ENCODE measurements at regions not wholly inside any gene's neighbourhood (a gene's known extent, or its start where the extent isn't known, plus 50 kb on each side); places are given as distances from the start of the nearest gene placed in this dataset.

DNA sequence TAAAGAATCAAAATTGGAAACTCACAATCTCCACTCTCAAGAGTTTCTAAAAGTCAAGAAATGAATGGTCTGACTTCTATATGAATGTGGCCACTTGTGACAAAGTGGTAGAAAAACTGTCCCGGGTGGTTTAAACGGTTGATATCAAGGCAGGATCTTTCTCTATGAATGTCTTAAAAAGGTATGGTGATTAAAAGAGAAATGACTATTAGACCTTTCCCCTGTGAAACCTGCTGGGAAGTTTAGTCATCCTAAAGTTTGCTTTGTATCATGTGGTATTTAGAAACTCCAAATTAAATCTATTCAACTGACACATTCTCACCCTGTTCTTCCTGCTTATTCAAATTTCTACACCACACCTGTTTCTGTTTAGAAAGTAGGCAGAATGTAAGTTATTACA lies 492.5 kb downstream of the XPNPEP1 start:
- H3K4me1 Mint-ChIP-seq = no peaks in the 10 kb centered on the region
- no peaks in the 10 kb centered on the region for H3K27me3 Mint-ChIP-seq
- ChIA-PET CTCF (no interaction called here), POLR2A (no interaction called here)
- DNase-seq = no peak
- H3K27ac Mint-ChIP-seq = no peak overlapping the region
- H3K9me3 Mint-ChIP-seq = no peaks in the 10 kb centered on the region
- no peaks in the 10 kb centered on the region for H3K36me3 Mint-ChIP-seq (ENCODE audit: low read depth)
- no peak overlapping the region for H3K4me3 Mint-ChIP-seq

DNA sequence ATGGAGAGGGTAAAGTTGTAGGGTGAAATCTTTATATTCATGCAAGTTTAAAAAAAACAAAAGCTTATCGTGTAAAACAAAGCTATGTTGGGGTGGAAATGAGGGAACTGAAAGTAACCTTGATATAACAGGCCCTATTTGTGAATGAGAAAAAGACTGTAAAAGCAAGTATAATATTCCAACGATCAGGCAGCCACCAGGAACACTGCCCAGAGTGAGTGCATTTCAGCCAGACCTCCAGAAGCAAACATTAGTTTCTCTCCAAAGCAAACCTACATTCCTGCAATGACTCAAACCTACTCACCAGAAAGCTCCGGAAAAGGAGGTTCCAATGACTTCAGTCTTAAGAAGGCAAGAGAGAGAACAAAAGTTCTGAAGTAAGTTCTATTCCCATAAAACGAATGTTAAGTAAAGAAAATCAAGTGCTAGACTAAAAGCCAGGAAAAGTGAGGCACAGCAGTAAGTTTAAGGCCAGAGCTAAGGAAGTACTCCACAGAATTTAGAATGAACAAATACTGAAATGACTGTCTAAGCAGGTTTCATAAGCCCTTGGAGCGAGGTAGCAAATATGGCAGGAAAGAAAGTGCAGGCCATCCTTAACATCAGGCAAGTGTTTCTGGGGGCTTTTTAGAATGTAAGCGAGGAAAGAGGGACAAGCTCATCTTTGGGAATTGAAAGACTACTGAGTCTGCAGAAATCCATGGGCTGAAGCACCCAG lies 493.1 kb downstream of the XPNPEP1 start:
- ChIA-PET CTCF (no interaction called here), POLR2A (no interaction called here)
- H3K9me3 Mint-ChIP-seq = no peaks in the 10 kb centered on the region

DNA sequence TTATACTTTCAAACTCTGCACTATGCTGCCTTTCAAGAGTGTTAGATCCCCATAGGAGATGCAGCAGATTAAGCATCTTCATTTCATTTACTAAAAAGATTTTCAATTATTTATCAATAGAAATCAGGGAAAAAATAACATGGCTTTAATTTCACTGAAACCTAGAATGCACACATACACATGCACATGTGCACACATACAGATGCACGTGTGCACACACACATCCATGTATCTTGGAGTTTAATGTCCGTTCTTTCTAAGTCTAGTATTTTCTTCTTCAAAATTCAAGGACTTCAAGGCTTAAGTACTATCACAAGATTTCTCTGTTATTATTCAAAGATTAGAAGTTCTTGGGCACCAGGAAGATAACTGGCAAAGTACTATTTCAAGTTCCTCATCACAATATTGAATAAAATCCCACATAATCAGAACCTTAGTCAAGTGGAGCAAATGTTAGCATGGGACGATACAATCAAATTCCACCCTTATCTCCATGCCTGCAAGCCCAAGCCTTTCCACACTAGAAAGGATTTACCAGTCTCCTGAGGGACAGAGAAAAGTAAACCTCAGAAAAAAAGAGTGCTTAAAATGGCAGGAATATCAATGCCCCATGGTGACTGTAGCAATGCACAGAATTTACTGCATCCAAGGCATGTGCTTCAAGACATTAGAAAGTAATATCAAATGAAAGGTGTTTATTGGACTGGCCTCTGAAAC lies 494.4 kb downstream of the XPNPEP1 start:
- Mint-ChIP-seq H3K27me3 (no peaks in the 10 kb centered on the region), H3K36me3 (ENCODE audit: low read depth) (no peaks in the 10 kb centered on the region), H3K27ac (no peak overlapping the region), H3K4me3 (no peak overlapping the region), H3K9me3 (no peaks in the 10 kb centered on the region), H3K4me1 (no peaks in the 10 kb centered on the region)
- DNase-seq = no peak
- POLR2A ChIA-PET = no interaction called here
- CTCF ChIA-PET = no interaction called here

More for the DNA sequence above, 493.1 kb downstream of the XPNPEP1 start:
- no peak overlapping the region for H3K4me3 Mint-ChIP-seq
- H3K36me3 Mint-ChIP-seq (ENCODE audit: low read depth) = no peaks in the 10 kb centered on the region
- H3K27ac Mint-ChIP-seq = no peak overlapping the region
- H3K4me1 Mint-ChIP-seq = no peaks in the 10 kb centered on the region
- H3K27me3 Mint-ChIP-seq = no peaks in the 10 kb centered on the region
- DNase-seq = no peak

DNA sequence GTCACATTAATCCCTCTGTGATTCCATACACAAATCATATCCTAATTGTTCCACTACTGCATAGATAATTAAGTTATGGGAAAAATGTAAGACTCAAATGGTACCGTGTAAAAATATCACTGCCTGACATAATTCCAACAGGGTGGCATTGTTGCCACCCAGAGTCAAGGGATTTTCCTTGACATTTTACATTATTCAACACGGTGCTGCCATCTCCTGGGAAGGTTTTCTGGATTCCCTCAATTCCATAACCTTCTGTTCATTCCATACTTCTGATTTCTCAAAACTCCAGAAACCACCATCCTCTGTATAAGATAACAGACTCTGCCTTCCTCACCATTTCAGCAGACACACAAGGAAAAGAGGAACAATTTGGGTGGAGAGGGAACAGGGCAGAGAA lies 495.9 kb downstream of the XPNPEP1 start:
- Mint-ChIP-seq H3K27me3 (no peaks in the 10 kb centered on the region), H3K27ac (no peak overlapping the region), H3K9me3 (no peaks in the 10 kb centered on the region), H3K4me3 (no peak overlapping the region), H3K4me1 (no peaks in the 10 kb centered on the region), H3K36me3 (ENCODE audit: low read depth) (no peaks in the 10 kb centered on the region)
- ChIA-PET POLR2A (no interaction called here), CTCF (no interaction called here)
- no peak for DNase-seq

DNA sequence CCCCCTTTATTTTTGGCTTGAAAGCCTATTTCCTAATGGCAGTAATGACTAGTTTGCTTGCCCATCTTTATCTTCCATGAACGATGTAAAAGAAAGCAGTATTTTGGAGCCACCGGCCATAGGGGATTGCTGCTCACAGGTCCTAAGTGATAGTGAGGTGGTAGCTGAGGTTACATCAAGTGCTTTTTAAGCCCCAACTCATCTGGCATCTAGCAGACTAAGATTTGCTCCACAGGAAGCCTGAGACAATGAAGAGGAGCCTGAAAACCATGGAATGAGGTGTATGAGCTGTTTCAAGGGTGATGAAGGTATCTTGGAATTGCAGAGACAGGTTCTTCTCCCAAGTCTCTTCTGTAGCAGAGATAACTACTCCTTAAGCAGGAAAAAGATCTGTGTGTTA lies 496.3 kb downstream of the XPNPEP1 start:
- Mint-ChIP-seq H3K27me3 (no peaks in the 10 kb centered on the region), H3K4me1 (no peaks in the 10 kb centered on the region), H3K36me3 (ENCODE audit: low read depth) (no peaks in the 10 kb centered on the region), H3K27ac (no peak overlapping the region), H3K4me3 (no peak overlapping the region), H3K9me3 (no peaks in the 10 kb centered on the region)
- no peak for DNase-seq
- CTCF ChIA-PET = no interaction called here
- POLR2A ChIA-PET = no interaction called here

DNA sequence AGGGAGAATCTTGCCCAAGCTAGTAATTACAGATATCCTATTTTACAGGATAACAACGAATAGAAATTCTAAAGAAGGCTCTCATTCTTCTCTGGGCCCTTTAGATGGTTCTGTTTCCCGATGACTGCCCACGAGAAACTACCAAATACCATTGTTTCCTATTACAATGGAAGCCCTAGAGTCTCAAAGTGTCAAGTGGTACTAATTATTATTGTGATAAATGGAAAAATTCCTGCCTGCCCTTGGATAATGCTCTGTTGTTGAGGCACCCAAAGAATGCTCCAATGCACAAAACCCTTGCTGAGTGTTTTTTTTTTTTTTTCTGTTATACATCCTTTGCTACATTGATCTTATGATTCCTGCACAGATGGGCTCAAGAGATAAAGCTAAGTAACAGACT lies 504.5 kb downstream of the XPNPEP1 start:
- H3K4me1 Mint-ChIP-seq = no peaks in the 10 kb centered on the region
- no peaks in the 10 kb centered on the region for H3K36me3 Mint-ChIP-seq (ENCODE audit: low read depth)
- no peak overlapping the region for H3K27ac Mint-ChIP-seq
- H3K4me3 Mint-ChIP-seq = no peak overlapping the region
- H3K9me3 Mint-ChIP-seq = no peaks in the 10 kb centered on the region
- ChIA-PET CTCF (no interaction called here), POLR2A (no interaction called here)
- no peaks in the 10 kb centered on the region for H3K27me3 Mint-ChIP-seq
- DNase-seq = no peak

DNA sequence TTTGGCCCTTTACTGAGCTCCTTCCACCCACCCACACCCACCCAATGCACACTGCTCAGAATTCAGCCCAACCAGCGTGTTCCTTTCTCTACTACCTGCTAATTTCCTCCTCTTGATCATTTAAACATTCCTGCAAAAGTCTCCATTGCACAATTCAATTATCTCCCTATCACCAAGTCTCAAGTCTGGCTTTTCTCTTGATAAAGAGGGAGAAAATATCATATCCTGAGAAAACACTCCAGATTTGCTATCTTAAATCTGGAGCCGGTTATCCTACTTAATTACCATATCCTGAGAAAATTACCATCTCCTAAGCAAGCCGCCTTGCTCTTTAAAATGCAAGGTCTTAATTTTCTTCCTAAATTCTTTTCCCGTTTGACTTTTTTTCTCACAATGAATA lies 505.5 kb downstream of the XPNPEP1 start:
- H3K4me3 Mint-ChIP-seq = no peak overlapping the region

DNA sequence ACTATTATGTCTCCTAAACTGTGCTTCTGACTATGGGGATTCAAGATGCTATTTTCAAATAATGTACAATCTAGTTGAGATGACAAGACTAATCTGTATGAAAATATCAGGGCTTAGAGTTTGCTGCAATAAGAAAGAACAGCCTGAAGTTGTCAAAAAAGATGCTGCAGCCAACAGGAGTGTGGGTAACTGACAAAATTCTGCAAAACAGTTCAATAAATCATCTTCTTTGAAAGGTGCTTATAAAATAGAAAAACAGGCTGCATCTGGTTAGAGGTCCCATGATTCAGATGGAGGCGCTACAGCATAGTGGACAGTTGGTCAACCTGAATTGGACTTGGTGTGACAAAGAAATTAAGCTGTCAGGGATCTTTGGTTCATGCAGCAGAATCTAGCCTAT lies 511.0 kb downstream of the XPNPEP1 start:
- H3K4me1 Mint-ChIP-seq = no peaks in the 10 kb centered on the region
- H3K27ac Mint-ChIP-seq = no peak overlapping the region
- H3K27me3 Mint-ChIP-seq = no peaks in the 10 kb centered on the region
- DNase-seq = no peak
- ChIA-PET CTCF (no interaction called here), POLR2A (no interaction called here)
- no peaks in the 10 kb centered on the region for H3K36me3 Mint-ChIP-seq (ENCODE audit: low read depth)
- no peaks in the 10 kb centered on the region for H3K9me3 Mint-ChIP-seq
- H3K4me3 Mint-ChIP-seq = no peak overlapping the region

More for the DNA sequence above, 505.5 kb downstream of the XPNPEP1 start:
- H3K4me1 Mint-ChIP-seq = no peaks in the 10 kb centered on the region
- H3K36me3 Mint-ChIP-seq (ENCODE audit: low read depth) = no peaks in the 10 kb centered on the region
- no peaks in the 10 kb centered on the region for H3K9me3 Mint-ChIP-seq
- no peak overlapping the region for H3K27ac Mint-ChIP-seq
- ChIA-PET CTCF (no interaction called here), POLR2A (no interaction called here)
- no peak for DNase-seq
- no peaks in the 10 kb centered on the region for H3K27me3 Mint-ChIP-seq

DNA sequence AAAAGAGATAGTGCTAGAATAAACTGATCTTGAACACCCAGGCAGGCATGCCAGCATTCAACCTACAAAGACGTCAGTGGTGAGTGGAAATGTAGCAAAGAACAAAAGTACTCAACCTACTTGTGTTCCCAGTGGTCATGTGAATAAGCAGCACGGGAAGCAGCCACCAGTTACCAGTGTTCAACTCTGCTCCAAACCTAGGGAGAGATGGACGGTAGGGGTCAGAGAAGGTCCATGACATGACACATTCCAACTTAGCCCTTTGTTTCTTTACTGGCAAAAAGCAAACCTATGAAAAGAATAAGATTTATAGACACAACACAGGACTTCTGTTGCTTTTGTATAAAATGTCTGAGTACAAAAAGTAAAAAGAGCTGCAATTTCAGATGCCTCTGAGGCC lies 511.4 kb downstream of the XPNPEP1 start:
- no peak overlapping the region for H3K4me3 Mint-ChIP-seq
- POLR2A ChIA-PET = no interaction called here
- CTCF ChIA-PET = no interaction called here
- DNase-seq = no peak
- H3K4me1 Mint-ChIP-seq = no peaks in the 10 kb centered on the region
- no peaks in the 10 kb centered on the region for H3K9me3 Mint-ChIP-seq
- H3K27ac Mint-ChIP-seq = no peak overlapping the region
- no peaks in the 10 kb centered on the region for H3K36me3 Mint-ChIP-seq (ENCODE audit: low read depth)
- H3K27me3 Mint-ChIP-seq = no peaks in the 10 kb centered on the region

DNA sequence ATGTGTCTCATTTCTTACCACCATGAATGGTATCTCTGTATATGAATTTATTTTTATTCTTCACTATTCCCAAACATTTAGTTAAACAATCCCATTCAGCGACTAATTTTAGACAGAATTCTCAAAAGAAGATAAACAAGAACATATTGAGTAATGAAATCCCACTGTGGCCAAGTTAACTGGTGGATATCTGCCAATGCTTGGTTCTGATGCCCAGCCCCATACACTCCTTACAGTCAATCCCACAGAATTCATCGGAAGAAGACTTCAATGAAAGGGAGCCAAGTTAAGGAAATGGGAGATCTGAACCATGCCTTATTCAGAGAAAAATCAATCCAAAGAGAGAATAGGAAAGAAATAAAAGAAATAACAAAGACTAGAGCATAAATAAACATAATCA lies 518.0 kb downstream of the XPNPEP1 start:
- Mint-ChIP-seq H3K27me3 (no peaks in the 10 kb centered on the region), H3K36me3 (ENCODE audit: low read depth) (no peaks in the 10 kb centered on the region), H3K9me3 (no peaks in the 10 kb centered on the region), H3K4me1 (no peaks in the 10 kb centered on the region), H3K27ac (no peak overlapping the region), H3K4me3 (no peak overlapping the region)
- ChIA-PET CTCF (no interaction called here), POLR2A (no interaction called here)
- DNase-seq = no peak

DNA sequence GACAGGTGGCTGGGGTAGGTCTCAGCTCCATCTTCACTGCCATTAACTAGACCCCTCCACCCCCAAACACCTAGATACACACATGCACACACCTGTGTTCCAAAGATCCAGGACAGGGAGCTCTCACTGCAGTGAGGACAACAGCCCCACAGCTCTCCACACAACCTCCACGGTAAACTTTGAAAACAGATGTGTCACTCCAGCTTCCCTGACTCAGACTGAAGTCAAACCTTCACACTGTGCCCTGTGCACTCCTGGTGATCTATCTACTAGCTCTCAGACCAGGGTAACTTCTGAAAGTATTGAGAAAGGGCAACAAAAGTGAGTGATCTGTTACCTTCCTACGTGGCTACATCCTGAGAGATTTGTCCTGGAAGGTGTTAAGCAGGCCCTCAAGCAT lies 519.8 kb downstream of the XPNPEP1 start:
- ChIA-PET CTCF (no interaction called here), POLR2A (no interaction called here)
- no peak overlapping the region for H3K27ac Mint-ChIP-seq
- no peaks in the 10 kb centered on the region for H3K36me3 Mint-ChIP-seq (ENCODE audit: low read depth)
- H3K4me1 Mint-ChIP-seq = no peaks in the 10 kb centered on the region
- H3K4me3 Mint-ChIP-seq = no peak overlapping the region
- no peaks in the 10 kb centered on the region for H3K27me3 Mint-ChIP-seq
- DNase-seq = no peak
- no peaks in the 10 kb centered on the region for H3K9me3 Mint-ChIP-seq

DNA sequence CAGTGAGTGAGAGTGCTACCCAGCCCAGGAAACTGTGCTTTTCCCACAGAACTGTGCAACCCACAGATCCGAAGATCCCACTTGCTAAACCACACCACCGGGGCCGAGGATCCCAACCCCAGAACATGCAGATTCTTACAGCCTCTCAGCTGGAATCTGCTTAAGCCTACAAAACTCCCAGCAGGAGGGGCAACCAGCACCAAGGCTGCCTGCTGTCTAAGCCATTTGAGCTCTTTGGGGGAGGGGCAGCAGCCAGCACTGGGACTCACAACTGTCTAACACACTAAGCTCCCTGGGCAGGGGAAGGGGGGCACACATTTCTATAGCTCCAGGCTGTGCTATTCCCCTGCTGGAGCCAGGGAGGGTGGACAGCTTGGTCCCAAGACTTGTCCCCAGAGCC lies 529.9 kb downstream of the XPNPEP1 start:
- H3K4me1 Mint-ChIP-seq = no peaks in the 10 kb centered on the region
- H3K4me3 Mint-ChIP-seq = no peak overlapping the region
- ChIA-PET CTCF (no interaction called here), POLR2A (no interaction called here)
- no peak for DNase-seq
- no peaks in the 10 kb centered on the region for H3K9me3 Mint-ChIP-seq
- no peaks in the 10 kb centered on the region for H3K36me3 Mint-ChIP-seq (ENCODE audit: low read depth)
- H3K27me3 Mint-ChIP-seq = no peaks in the 10 kb centered on the region
- H3K27ac Mint-ChIP-seq = no peak overlapping the region

DNA sequence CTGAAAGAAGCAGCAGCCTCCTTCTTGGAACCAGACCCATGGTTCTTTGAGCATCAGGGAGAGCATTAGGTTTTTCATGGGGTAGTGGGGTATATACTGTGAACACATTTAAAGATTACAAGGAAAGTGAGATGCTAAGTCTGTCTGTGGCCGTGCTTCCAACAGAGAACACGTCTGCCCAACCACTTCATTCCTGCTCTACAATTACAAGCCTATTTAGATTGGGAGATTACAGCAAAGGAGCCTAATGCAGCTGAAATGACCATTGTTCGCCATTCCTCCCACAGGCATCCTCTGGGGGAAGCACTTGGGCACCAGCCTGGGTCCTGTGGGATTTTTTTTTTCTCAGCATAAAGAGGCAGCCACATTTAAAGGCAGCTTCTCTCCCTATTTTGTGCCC lies 536.4 kb downstream of the XPNPEP1 start:
- ChIA-PET POLR2A (no interaction called here), CTCF (no interaction called here)
- no peaks in the 10 kb centered on the region for H3K4me1 Mint-ChIP-seq
- H3K27ac Mint-ChIP-seq = no peak overlapping the region
- DNase-seq = no peak
- no peak overlapping the region for H3K4me3 Mint-ChIP-seq
- no peaks in the 10 kb centered on the region for H3K27me3 Mint-ChIP-seq
- H3K9me3 Mint-ChIP-seq = no peaks in the 10 kb centered on the region
- no peaks in the 10 kb centered on the region for H3K36me3 Mint-ChIP-seq (ENCODE audit: low read depth)

DNA sequence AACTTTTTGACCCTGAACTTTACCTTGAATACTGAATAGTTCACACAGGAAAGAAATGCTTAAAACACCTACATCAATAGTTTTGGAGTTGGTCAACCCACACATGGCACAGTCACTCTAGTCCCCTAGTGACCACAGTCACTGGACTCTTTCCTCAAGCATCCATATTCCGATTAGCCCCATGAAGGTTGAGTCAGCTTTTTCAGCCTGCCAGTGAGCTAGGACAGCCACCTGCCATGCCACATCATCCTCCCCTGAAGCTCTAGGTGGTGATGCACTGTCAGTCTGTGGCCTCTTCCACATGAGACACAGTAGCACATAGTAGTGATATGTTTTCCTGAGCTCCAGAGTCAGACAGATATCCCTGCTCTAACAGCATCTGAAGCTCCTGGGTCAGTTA lies 537.2 kb downstream of the XPNPEP1 start:
- no peaks in the 10 kb centered on the region for H3K9me3 Mint-ChIP-seq
- no peak for DNase-seq
- POLR2A ChIA-PET = no interaction called here
- no peak overlapping the region for H3K27ac Mint-ChIP-seq
- H3K27me3 Mint-ChIP-seq = no peaks in the 10 kb centered on the region
- H3K4me1 Mint-ChIP-seq = no peaks in the 10 kb centered on the region
- H3K4me3 Mint-ChIP-seq = no peak overlapping the region
- no peaks in the 10 kb centered on the region for H3K36me3 Mint-ChIP-seq (ENCODE audit: low read depth)
- CTCF ChIA-PET = no interaction called here

Measured in activated CD4-positive, alpha-beta T cell treated with anti-CD3 and anti-CD28 coated beads, Interleukin-2, amount 10 ng/mL, durations not matched to agents 7 days and 5 days (primary cell).